Large intestine (tissue), 3 donors: ENCODE measurements at regions not wholly inside any gene's neighbourhood (a gene's known extent, or its start where the extent isn't known, plus 50 kb on each side); places are given as distances from the start of the nearest gene placed in this dataset.

Experiments
- DNase-seq, 2 donors: peaks; one replicate each; pipeline versions ENCODE4 v3.0.0 to v3.0.0-alpha.2; 2013
- H3K27ac ChIP-seq: one replicate; pipeline ENCODE4 v1.5.1; 2013; ENCODE audit warnings: low read length
- H3K27me3 ChIP-seq: 2 replicates; pipeline ENCODE4 v1.6.1; 2013; ENCODE audit warnings: low read length; ENCODE audit not compliant: control insufficient read depth, insufficient read depth
- H3K36me3 ChIP-seq: 2 replicates; pipeline ENCODE4 v1.6.1; 2013; ENCODE audit warnings: low read length; ENCODE audit not compliant: control insufficient read depth, insufficient read depth
- H3K4me1 ChIP-seq: one replicate; pipeline ENCODE4 v1.6.1; 2013; ENCODE audit warnings: low read length; ENCODE audit not compliant: control insufficient read depth, insufficient read depth
- H3K4me3 ChIP-seq: one replicate; pipeline ENCODE4 v1.5.1; 2013; ENCODE audit warnings: low read length
- H3K9me3 ChIP-seq: one replicate; pipeline ENCODE4 v1.6.1; 2013; ENCODE audit warnings: mild to moderate bottlenecking, low read depth, low read length, moderate library complexity; ENCODE audit not compliant: control insufficient read depth
- WGBS: methylation state at CpG from one replicate; pipeline ENCODE4 v1.1.5; 2013; ENCODE audit warnings: low lambda C conversion rate; ENCODE audit not compliant: insufficient coverage; 5-methylcytosine and 5-hydroxymethylcytosine counted together

DNA sequence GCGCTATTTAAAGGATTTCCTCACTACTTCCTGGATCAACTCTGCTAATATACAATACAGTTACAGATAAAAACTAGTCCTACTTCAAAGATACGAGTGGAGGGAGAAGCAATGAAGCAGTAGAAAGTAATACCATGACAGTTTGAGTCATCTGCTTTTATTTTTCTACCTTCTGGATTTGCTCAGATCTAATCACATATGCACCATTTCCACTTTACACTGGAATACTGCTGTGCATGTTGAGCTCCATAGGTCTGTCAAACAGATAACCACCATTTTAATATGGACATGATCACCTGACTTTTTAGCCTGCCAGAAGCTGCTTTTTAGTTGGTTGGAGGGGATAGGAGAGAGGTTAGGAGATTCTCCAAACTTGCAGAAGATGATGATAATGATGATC lies 92.5 kb downstream of the MMUT start:
- Histone ChIP-seq H3K27me3 (no peaks in the 10 kb centered on the region), H3K4me1 (no peaks in the 10 kb centered on the region), H3K4me3 (no peak overlapping the region), H3K9me3 (peaks cover 2% of the 10 kb centered on the region), H3K36me3 (no peaks in the 10 kb centered on the region), H3K27ac (no peak overlapping the region)
- WGBS = 67% methylated on average over 1 of the region's 2 CpGs
- no peak for DNase-seq

DNA sequence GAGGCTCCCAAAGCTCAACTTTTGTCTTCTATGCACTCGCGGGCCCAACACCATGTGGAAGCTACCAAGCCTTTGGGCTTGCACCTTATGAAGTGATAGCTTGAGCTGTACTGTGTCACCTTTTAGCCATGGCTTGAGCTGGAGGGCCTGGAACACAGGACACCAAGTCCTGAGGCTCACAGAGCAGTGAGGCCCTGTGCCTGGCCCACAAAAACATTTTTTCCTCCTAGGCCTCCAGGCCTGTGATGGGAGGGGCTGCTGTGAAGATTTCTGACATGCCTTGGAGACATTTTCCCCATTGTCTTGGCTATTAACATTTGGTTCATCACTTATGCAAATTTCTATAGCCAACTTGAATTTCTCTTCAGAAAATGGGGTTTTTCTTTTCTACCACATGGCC lies 96.5 kb downstream of the MMUT start:
- H3K27me3 ChIP-seq = no peaks in the 10 kb centered on the region
- no peaks in the 10 kb centered on the region for H3K36me3 ChIP-seq
- DNase-seq = no peak
- H3K4me1 ChIP-seq = no peaks in the 10 kb centered on the region
- no peak overlapping the region for H3K27ac ChIP-seq
- peaks cover 2% of the 10 kb centered on the region for H3K9me3 ChIP-seq
- no peak overlapping the region for H3K4me3 ChIP-seq
- WGBS = no CpG with 5 or more reads among the region's 2 CpGs

DNA sequence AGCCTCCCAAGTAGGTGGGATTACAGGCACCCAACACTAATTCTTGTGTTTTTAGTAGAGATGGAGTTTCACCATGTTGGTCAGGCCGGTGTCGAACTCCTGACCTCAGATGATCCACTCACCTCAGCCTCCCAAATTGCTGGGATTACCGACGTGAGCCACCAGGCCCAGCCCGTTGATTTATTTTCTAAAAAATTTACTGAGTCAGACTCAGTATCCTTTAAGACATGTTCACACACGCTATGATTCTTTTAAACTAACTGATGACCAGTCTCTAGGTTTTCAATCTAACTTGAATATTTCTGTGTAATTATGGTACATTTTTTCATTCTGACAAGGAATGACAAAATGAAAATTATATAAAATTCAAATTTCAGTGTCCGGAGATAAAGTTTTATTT lies 114.5 kb downstream of the MMUT start:
- Histone ChIP-seq H3K4me3 (no peak overlapping the region), H3K27ac (no peak overlapping the region), H3K36me3 (no peaks in the 10 kb centered on the region), H3K27me3 (no peaks in the 10 kb centered on the region), H3K9me3 (no peaks in the 10 kb centered on the region), H3K4me1 (no peaks in the 10 kb centered on the region)
- 100% methylated on average over 2 of the region's 7 CpGs for WGBS
- DNase-seq = no peak

DNA sequence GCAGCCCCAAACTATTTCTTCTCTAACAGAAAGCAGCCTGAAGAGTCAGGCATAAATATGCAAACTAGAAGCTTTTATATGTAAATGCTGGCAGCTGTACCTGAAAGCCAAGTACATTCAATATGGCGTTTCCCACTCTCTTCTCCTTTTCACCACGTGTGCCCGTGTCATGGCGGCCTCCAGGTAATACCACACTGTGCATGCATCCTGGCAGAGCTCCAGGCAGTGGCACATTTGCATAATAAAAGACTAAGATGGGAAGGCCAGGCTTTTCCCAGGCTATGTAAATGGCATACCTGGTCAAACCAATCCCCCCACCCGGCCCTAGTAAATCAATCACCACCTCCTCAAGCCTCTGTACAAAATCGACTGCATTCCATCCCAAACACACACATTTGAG lies 120.6 kb downstream of the MMUT start:
- no peak overlapping the region for H3K4me3 ChIP-seq
- DNase-seq = no peak
- no CpG with 5 or more reads among the region's 6 CpGs for WGBS

DNA sequence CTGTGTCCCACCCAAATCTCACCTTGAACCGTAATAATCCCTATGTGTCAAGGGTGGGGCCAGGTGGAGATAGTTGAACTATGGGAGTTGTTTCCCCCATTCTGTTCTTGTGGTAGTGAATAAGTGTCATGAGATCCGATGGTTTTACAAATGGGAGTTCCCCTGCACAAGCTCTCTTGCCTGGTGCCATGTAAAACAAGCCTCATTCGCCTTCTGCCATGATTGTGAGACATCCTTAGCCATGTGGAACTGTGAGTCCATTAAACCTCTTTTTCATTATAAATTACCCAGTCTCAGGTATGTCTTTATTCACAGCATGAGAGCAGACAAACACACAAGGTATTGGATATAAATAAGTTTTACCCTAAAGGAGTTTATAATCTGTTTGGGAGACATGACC lies 121.2 kb downstream of the MMUT start:
- no CpG with 5 or more reads among the region's 3 CpGs for WGBS
- H3K4me3 ChIP-seq = no peak overlapping the region
- H3K27me3 ChIP-seq = no peaks in the 10 kb centered on the region
- H3K9me3 ChIP-seq = no peaks in the 10 kb centered on the region
- DNase-seq = no peak
- H3K27ac ChIP-seq = no peak overlapping the region
- no peaks in the 10 kb centered on the region for H3K4me1 ChIP-seq
- no peaks in the 10 kb centered on the region for H3K36me3 ChIP-seq

More for the DNA sequence above, 120.6 kb downstream of the MMUT start:
- H3K4me1 ChIP-seq = no peaks in the 10 kb centered on the region
- no peaks in the 10 kb centered on the region for H3K9me3 ChIP-seq
- H3K27ac ChIP-seq = no peak overlapping the region
- no peaks in the 10 kb centered on the region for H3K36me3 ChIP-seq
- no peaks in the 10 kb centered on the region for H3K27me3 ChIP-seq

DNA sequence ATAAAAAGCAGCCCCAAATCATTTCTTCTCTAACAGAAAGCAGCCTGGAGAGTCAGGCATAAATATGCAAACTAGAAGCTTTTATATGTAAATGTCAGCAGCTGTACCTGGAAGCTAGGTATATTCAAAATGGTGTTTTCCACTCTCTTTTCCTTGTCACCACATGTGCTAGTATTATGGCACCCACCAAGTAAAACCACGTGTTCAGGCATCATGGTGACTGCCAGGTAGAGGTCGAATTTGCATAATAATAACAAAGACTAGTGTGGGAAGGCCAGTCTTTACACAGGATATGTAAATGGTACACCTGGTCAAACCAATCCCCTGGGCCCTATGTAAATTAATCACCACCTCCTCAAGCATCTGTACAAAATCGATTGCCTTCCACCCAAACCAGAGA lies 124.0 kb downstream of the MMUT start:
- Histone ChIP-seq H3K36me3 (no peaks in the 10 kb centered on the region), H3K27ac (no peak overlapping the region), H3K9me3 (no peaks in the 10 kb centered on the region), H3K4me1 (no peaks in the 10 kb centered on the region), H3K27me3 (no peaks in the 10 kb centered on the region), H3K4me3 (no peak overlapping the region)
- DNase-seq = no peak
- no CpG with 5 or more reads among the region's 3 CpGs for WGBS

DNA sequence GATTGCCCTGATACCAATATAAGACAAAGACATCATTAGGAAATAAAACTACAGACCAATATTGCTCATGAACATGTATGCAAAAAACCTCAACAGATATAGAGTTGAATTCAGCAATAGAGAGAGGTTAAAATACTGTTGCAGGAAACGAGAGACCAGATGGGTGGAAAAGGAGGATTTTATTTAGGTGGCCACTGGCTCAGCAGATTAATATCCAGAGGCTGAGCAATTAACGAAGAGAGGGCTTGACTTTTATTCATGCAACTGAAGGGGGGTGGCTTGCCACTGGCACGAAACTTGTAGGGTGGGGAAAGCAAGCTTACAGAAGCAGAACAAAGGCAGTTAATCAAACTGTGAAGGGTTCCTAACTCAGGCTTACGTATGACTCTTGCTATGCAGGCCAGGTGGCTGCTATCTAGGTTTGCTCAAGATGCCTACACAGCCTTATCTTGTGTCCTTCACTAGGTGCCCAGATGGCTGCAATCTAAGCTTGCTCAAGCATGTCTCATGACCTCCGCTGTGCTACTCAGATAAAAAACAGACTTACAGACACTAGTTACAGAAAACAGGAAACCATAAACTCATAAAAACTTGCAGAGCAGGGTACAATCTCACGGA lies 126.4 kb downstream of the MMUT start:
- WGBS = 17% methylated on average over 2 of the region's 6 CpGs
- H3K4me1 ChIP-seq = no peaks in the 10 kb centered on the region
- no peak overlapping the region for H3K27ac ChIP-seq
- DNase-seq = peak; percentile 24 to 56
- H3K9me3 ChIP-seq = no peaks in the 10 kb centered on the region
- no peaks in the 10 kb centered on the region for H3K36me3 ChIP-seq
- no peak overlapping the region for H3K4me3 ChIP-seq
- H3K27me3 ChIP-seq = no peaks in the 10 kb centered on the region

DNA sequence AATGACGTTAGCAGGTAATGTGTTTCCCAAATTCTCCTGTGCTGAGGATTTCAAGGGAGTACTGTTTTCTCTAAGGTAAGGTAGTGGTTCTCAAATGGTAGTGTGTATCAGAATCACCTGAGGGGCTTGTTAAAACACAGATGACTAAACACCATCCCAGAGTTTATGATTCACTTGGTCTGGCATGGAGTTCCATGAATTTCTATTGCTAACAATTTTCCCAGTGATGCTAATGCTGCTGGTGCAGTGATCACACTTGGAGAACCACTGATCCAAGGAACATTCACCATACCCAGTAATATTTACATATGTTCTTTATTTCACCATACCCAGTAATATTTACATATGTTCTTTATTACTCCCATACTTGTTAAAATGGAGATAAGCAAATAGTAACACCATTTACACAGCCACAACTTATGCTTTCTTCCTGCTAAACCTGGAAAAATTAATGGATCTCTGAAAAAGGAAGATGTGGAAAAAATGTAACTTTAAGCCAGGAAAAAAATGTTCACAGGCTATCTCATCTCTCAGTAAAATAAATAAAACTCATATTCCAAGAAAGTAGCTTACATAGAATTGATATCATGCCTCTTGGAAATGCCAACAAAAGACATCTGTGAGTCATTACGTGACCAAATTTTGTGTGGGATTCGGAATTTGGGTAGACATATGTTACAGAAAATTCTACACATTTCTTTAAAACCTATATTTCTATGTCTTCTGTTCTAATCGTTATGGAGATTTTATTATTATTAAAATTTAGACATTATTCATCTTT lies 129.5 kb downstream of the MMUT start:
- H3K36me3 ChIP-seq = no peaks in the 10 kb centered on the region
- no peaks in the 10 kb centered on the region for H3K9me3 ChIP-seq
- H3K4me1 ChIP-seq = no peaks in the 10 kb centered on the region
- H3K4me3 ChIP-seq = no peak overlapping the region
- no peaks in the 10 kb centered on the region for H3K27me3 ChIP-seq
- no peak overlapping the region for H3K27ac ChIP-seq
- 60% methylated on average over 1 of the region's 4 CpGs for WGBS
- DNase-seq = no peak

DNA sequence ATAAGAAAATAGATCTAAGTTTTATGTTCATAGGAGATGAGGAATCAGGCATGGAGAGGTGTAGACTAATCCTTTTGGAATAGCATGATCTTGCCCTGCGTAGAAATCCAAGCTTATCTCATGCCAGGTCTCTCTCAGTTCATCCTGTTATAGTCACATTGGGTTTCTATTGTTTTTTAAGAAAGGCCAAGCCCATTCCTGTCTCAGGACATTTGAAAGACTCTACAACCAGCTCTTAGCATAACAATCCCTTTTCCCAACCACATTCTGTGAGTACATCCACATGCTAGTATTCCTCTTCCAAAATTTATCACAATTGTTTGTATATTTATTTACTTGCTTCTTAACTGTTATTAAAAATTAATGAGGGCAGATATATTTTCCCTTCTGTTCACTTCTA lies 130.3 kb downstream of the MMUT start:
- Histone ChIP-seq H3K36me3 (no peaks in the 10 kb centered on the region), H3K27me3 (no peaks in the 10 kb centered on the region), H3K4me1 (no peaks in the 10 kb centered on the region), H3K27ac (no peak overlapping the region), H3K4me3 (no peak overlapping the region), H3K9me3 (no peaks in the 10 kb centered on the region)
- WGBS = 86% methylated on average over 1 of the region's 1 CpG
- DNase-seq = no peak

DNA sequence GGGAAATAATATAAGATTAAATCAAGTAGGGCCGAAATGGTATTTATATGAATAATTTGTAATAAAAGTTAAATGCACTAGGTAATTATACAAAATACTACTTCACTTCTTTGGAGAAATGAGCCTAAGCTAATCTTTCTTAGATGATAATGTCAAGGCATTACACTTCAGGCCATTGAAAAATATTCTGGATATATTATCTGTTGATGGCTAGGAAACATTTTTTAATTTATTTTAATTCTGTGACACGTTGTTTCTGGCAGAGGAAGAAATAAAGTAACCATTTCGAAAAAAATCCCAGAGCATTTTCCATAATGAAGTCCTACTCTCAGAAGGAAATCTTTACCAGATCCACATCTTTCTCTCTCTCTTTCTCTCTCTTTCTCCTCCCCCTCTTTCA lies 133.9 kb downstream of the MMUT start:
- no peak for DNase-seq
- WGBS = 77% methylated on average over 3 of the region's 3 CpGs
- H3K9me3 ChIP-seq = no peaks in the 10 kb centered on the region

More for the DNA sequence above, 133.9 kb downstream of the MMUT start:
- no peak overlapping the region for H3K4me3 ChIP-seq
- no peaks in the 10 kb centered on the region for H3K36me3 ChIP-seq
- H3K4me1 ChIP-seq = no peaks in the 10 kb centered on the region
- no peak overlapping the region for H3K27ac ChIP-seq
- no peaks in the 10 kb centered on the region for H3K27me3 ChIP-seq
